Heart left ventricle (tissue), 13 donors: ENCODE measurements at regions not wholly inside any gene's neighbourhood (a gene's known extent, or its start where the extent isn't known, plus 50 kb on each side); places are given as distances from the start of the nearest gene placed in this dataset.

Source experiments
- POLR2A ChIP-seq, 2 donors: fragments of 450-650 bp; IDR thresholded peaks; one replicate each; pipeline ENCODE4 v1.6.1; 2017; ENCODE audit warnings: antibody characterized with exemption in 2 of 2, mild to moderate bottlenecking in 2 of 2, moderate library complexity in 2 of 2
- TF ChIP-seq, protein P1 (sequence below), 12 donors: fragments of 200-600 bp; sonication (generic) in 4 of 12; IDR thresholded peaks; one replicate each; pipeline versions ENCODE4 v1.5.0 to v1.8.0; 2018 to 2022; ENCODE audit warnings: antibody characterized with exemption in 12 of 12, mild to moderate bottlenecking in 5 of 12
- donor health status: ischemic (EF 13 %, LVEDD 7.1; RV severe dilation, severe dysfunction).
- donor health status: DM: no; HTN: yes; CAD: no.
- donor health status: DM: no; HTN: no; CAD: no.
- donor health status: ischemic (EF 25% LVEDD 6.9; RV normal size, moderate dysfunction).
- donor health status: ischemic (EF 25% LVEDD 5.7; RV mildly dilated, moderate dysfunction).
- donor health status: ischemic (EF 35%, LVEDD 5.7; RV mildly dilated, moderate dysfunction).
- donor health status: nonischemic (EF 11% LVEDD 7.7; RV severe dilation, severe dysfunction).
- donor health status: DM: yes; HTN: yes; CAD: no.
- donor health status: PGD.
- donor health status: ischemic (EF 29% LVEDD 5.4; RV normal size, mild dysfunction).
- donor health status: nonischemic (EF 23%, LVEDD 6.1; RV moderate dilation, normal function).

DNA sequence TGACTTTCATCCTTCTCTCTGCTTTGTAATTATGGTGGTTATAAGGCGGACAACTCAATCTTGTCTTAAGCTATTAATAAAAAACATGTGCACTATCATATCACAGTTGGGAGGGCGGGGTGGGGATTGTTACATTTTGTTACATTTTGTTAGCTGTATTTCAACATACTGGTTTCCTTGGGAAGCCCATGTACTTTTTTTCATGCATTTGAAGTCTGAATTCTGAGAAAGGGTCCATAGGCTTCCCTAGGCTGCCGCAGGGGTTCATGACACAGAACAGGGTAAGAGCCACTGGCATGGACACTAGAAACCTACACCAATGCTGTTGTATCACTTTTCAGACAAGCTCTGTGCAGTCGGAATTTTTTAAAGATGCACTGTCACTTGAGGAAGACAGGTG is 178.8 kb downstream of the ETS2 start:
- TF ChIP-seq, protein P1, sequence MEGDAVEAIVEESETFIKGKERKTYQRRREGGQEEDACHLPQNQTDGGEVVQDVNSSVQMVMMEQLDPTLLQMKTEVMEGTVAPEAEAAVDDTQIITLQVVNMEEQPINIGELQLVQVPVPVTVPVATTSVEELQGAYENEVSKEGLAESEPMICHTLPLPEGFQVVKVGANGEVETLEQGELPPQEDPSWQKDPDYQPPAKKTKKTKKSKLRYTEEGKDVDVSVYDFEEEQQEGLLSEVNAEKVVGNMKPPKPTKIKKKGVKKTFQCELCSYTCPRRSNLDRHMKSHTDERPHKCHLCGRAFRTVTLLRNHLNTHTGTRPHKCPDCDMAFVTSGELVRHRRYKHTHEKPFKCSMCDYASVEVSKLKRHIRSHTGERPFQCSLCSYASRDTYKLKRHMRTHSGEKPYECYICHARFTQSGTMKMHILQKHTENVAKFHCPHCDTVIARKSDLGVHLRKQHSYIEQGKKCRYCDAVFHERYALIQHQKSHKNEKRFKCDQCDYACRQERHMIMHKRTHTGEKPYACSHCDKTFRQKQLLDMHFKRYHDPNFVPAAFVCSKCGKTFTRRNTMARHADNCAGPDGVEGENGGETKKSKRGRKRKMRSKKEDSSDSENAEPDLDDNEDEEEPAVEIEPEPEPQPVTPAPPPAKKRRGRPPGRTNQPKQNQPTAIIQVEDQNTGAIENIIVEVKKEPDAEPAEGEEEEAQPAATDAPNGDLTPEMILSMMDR (IDR thresholded peaks at IDR 0.05), result no peak
- TF ChIP-seq POLR2A (IDR thresholded peaks at IDR 0.05), result no peak
